Retinal pigment epithelial cell (primary cell): ENCODE measurements at regions not wholly inside any gene's neighbourhood (a gene's known extent, or its start where the extent isn't known, plus 50 kb on each side); places are given as distances from the start of the nearest gene placed in this dataset.
A peak's percentile ranks its signal among the peaks of the same experiment; 100 is the strongest.

Experiments
- DNase-seq: peaks from one replicate; pipeline ENCODE4 v3.0.0-alpha.2; 2010; ENCODE audit warnings: low read depth
- H3K4me3 ChIP-seq: 2 replicates; pipeline ENCODE4 v1.5.1; 2011; ENCODE audit warnings: mild to moderate bottlenecking, low read length, control low read depth, moderate library complexity
- CTCF ChIP-seq: conservative IDR thresholded peaks from 2 replicates; pipeline ENCODE4 v1.5.1; 2011; ENCODE audit warnings: low read depth, low read length, control low read depth, inconsistent platforms

- H3K4me3 ChIP-seq = no peak overlapping the region
- no peak for DNase-seq
- TF ChIP-seq CTCF = no peak
These were observed 82.2 kb upstream of the THBS1 start for GRCh38 chr15:39498629-39499028.

DNA sequence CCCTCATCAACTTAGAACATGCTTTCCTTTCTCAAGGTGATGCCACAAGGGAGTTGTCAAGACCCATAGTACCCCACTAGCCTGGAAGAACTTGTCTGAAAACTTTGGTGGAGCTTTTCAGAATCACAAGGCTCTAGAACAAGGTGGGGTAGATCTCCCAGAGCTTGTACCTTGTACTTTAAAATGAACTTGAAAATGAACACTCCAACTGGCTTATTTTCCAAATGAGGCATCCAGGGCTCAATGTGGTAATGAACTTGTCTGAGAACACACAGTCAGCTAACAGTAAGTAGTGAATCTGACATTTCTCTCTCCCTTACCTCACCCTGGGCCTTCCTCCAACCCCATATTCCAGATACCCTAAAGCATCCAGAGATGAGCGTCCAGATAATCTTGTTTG is 81.8 kb upstream of the THBS1 start:
- no peak for TF ChIP-seq CTCF
- no peak for DNase-seq
- no peak overlapping the region for H3K4me3 ChIP-seq

DNA sequence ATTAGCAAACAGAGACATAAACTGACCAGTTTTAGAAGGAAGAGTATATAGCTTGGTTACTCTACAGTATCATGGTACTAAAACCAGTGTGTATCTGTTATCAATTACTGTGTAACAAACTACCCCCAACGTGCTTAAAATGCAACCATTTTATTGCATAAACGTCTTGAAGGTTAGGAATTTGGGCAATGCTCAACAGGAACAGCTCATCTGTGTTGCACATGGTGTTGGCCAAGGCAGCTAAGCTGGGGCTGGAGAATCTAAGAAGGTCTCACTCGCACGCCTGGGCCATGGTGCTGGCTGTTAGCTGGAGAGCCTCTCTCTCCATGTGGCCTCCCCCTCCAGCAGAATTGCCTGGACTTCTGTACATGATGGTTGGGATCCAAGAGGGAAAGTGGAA is 81.2 kb upstream of the THBS1 start:
- no peak for DNase-seq
- no peak for TF ChIP-seq CTCF
- no peak overlapping the region for H3K4me3 ChIP-seq

- TF ChIP-seq CTCF = no peak
- H3K4me3 ChIP-seq = no peak overlapping the region
- DNase-seq = peak; percentile 51
These were observed 79.4 kb upstream of the THBS1 start for GRCh38 chr15:39501366-39502081.

- TF ChIP-seq CTCF = no peak
- H3K4me3 ChIP-seq = no peak overlapping the region
- DNase-seq = no peak
These were observed 78.8 kb upstream of the THBS1 start for GRCh38 chr15:39502082-39502447.

DNA sequence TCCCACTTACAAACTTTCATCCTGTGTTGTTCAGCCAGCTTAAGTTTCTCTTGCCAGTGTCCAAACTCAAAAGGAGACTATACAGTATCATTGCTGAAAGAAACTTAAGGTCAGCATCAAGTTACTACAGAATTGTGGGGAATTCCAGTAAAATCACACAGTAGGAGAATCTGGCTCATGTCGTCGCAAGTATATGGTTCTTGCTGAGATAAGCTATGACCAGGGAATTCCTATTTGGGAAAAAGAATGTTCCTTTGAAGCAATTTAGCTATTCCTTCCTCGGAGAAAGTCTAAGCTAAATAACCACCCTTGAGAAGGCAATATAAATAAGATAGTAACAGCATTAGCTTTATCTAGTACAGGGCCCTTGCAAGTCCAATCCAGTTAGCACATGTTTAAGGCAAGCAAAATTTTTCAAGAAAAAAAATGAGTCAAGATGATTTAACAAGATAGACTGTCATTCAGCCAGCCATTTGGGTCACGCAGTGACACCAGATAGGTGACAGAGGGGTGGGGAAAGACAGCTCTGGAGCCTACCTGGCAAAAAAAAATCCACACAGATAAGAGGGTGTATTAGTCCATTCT is 78.2 kb upstream of the THBS1 start:
- DNase-seq = no peak
- TF ChIP-seq CTCF = no peak
- no peak overlapping the region for H3K4me3 ChIP-seq

GRCh38 chr15:39503526-39503925 is 77.4 kb upstream of the THBS1 start:
- no peak overlapping the region for H3K4me3 ChIP-seq
- DNase-seq = no peak
- TF ChIP-seq CTCF = no peak
